HG03571 (cell line): ENCODE measurements at regions not wholly inside any gene's neighbourhood (a gene's known extent, or its start where the extent isn't known, plus 50 kb on each side); places are given as distances from the start of the nearest gene placed in this dataset.
A peak's percentile ranks its signal among the peaks of the same experiment; 100 is the strongest.

Experiments used
- ATAC-seq: cut with Tn5 transposase; IDR thresholded peaks from one replicate; pipeline ENCODE4 v1.9.1; 2021; ENCODE audit not compliant: unreplicated experiment

DNA sequence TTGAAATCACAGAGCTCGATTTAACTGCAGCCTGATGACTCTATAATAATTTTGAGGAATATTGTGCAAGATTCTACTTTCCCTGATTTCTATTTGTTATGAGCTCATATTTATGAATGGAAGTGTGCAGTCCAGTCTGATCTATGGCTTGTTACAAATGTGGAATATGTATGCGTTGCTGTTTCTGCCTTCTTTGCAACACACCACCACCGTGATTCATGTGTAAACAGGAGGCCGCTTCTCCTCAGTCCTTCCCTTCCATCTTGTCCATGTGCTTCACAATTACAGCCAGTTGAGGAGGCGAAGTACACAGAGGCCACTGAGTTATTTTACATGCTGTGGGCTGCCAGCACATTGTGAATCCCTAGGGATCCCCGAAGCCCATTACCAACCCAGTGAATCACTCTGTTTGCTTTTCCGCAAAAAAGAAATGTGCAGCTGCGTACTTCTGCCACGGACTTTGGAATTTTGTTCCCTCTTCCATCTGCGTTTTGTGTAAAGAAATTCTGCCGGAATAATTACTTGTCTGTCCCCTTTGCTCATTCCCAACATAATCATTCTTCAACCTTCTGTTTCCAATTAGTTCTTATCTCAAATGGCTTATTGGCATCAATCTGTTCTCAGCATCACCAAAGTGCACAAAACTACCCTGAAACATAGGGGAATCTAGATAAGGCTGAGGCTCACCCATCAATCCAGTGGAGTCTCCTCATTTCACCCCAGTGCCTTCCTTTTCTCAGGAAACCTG, 551.6 kb upstream of the CITED2 start:
- ATAC-seq = no peak

DNA sequence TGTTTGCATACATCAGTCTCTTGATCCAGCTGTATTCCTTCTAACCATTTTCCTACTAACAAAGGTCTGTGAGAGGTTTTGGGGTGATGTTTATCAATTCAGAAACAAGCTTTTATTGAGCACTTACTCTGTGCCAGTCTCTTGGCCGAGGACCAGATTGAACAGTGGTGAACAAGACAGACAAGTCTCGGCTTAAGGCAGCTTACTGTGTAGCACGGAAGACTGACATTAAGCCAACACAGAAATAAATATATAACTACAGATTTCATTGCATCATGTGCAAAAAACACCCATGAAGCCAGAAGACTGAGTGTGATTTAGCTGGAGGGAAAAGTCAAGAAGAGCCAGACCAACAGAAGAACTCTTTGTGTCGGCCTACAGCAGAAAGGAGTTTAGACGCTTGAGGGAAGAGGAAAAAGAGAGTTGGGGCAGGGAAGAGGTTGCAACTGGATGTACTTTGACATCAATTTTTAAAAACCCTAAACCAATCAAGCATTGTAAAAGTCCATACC, 549.6 kb upstream of the CITED2 start:
- no peak for ATAC-seq

DNA sequence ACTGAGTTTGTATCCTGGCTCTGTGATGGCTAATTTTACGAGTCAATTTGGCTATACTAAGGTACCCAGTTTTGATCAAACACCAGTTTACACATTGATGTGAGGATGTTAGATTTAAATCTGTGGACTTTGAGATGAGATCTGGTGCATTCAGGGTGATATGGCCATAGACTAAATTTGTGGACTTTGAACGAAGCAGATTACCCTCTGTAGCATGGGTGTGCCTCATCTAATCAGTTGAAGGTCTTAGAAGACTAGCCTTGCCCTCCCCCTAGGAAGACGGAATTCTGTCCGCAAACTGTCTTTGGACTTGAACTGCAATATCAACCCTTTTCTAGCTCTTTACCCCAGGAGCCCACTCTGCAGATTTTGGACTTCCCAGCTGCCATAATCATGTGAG, 547.8 kb upstream of the CITED2 start:
- ATAC-seq = no peak

DNA sequence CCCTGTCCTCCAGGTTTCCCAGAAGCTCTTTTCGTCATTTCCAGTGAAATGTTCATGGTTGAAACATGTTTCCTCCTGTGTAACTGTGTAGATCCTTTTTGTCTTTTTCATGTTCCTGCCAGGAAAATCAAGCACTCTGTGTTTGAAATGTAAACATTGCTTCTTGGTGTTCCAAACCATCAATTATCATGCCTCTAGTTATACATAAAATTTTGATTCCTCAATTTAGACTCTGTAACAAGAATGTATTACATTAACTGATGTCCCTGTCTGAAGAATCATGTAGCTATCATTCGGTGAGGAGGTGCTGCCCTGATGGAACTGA, 546.3 kb upstream of the CITED2 start:
- no peak for ATAC-seq

DNA sequence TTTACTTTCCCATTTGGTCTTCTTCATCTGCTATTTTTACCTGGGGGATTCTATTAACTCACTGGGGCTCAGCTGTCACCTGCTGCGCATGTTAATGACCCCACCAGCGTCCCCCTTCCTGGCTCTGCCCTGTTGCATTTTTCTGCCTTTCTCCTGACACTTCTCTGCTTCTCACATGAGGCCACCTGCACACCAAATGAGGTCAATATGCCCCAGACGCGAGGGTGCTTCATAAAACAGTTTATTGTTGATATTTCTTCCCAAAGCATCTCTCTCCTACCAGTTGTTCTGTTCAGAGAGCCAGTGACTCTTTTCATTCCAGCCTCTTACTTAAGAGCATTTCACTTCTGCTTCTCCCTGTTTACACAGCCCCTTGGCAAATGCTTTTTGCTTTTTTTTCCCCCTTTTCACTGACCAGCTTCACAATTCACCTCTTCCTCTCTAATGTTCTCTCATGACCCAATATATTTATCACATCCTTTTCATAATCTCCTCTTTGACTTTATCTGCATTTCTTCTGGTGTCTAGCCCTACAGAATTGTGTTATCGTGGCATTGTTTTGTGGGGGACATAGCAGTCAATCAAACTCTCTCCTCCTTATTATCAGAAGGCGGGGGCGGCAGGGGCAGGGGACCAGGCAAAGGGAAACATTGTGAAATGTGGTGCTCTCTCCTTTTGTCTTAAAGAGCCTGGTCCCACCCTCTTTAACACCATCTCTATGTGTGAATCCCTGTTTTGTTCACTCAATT, 545.8 kb upstream of the CITED2 start:
- ATAC-seq = no peak

DNA sequence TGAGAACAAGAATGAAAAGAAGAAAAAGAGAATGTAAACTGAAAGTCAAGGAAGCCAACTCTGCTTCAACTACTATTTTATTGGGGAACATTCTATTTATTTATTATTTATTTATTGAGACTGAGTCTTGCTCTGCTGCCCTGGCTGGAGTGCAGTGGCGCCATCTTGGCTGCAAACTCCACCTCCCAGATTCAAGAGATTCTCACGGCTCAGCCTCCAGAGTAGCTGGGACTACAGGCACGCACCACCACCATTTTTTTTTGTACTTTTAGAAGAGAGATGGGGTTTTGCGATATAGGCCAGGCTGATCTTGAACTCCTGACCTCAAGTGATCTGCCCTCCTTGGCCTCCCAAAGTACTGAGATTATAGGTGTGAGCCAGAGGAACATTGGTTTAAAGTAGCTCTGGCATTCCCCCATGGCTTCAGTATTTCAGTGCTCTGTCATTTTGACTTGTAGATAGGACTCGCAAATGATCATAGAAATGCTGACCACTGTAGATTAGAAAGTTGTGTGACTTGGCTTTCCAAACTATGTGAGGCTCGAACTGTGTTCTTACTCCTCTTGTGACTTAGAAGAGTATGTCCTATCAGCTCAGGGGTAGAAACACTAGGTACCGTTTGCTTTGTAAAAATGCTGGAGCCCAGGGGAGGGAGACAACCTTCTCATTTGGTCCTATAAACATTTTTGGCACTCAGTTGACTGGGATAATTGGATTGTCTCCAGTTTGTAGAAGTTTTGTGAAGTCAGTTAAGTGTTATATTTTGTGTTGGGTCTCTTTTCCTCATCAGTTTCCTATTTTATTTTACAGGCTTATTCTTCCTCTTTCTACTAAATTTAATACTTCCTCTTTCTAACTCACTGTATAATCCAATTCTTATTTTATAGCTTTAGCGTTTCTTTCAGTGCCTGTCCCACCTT, 544.9 kb upstream of the CITED2 start:
- ATAC-seq = no peak

DNA sequence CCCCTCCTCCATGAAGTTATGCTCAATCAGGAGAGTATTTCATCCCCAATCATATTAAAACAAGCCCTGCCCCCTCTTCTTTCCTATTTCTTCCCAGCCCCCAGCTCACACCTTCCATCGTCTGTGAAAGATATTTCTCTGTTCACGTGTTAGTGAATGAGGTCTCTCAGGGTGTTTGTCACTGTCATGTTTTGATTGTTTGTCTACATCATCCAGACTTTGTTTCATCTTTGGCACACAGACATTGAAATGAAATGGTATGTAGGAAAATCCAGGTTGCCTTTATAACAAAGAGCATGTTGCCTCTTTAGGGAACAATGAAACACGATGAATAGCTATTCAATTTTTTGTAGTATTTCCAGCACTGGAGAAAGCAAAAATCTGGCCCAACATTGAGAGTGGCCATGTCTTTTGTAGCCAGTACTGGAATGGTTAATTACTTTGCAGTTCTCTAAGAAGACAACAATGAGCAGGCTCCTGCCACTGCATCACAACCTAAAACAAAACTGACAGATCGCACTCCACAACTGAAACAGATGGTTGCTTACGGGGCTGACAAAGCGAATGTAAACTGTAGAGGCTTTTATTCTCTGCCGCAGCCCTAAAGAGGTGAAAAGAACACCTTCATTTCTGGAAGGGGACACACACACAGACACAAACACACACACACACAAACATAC, 543.6 kb upstream of the CITED2 start:
- ATAC-seq = no peak

DNA sequence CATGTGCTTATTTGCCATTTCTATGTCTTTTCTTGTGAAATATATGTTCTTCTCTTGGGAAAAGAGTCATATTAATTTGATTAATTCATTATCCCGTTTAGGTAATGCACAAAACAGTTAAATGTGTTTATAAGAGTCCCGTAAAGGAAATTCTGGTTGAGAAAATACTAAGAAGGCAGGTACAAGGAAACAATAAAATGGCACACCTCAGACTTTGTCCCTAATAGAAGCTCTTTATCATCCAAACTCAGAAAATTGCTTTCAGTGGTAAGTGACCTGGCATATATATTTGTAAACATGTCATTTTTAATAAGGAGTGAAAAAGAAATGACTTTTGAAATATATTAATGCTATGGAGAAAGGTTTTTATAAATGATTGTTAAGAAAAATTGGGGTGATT, 540.5 kb upstream of the CITED2 start:
- no peak for ATAC-seq

DNA sequence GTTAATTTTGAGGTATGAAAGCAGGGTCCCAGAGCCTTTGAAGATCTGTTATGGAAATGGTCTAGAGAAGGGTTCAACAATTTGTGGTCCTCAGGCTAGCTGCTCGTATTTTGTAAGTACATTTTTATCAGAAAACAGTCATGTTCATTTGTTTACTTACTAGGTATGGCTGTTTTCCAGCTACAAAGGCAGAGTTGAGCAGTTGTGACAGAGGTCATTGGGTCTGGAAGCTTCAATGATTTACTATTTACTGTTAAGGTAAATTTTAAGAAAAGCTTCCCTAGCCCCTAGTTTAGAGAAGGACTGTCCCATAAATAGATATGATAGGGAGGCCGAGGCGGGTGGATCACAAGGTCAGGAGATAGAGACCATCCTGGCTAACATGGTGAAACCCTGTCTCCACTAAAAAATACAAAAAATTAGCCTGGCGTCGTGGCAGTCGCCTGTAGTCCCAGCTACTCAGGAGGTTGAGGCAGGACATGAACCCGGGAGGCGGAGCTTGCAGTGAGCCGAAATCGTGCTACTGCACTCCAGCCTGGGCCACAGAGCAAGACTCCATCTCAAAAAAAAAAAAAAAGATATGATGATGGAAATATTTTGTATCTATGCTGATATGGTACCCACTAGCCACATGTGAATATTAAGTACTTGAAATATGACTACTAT, 538.4 kb upstream of the CITED2 start:
- no peak for ATAC-seq

DNA sequence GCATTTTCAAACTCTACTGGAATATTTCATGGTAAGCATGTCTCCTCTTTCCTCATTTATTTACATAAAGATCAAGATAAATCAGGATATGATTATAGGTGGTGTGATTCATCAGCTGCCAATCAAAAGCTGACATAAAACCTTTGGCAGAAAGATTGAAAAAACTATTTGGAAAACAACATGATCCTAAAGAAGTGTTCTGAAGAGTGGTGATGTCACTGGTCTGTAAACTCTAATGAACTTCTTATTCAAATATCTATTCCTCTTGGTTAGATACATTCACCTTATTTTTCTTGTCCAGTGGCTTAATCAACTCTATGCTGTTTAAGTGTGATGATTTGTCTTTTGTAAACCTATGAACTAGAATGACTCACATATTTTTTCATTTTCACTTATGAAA, 535.5 kb upstream of the CITED2 start:
- ATAC-seq = no peak

DNA sequence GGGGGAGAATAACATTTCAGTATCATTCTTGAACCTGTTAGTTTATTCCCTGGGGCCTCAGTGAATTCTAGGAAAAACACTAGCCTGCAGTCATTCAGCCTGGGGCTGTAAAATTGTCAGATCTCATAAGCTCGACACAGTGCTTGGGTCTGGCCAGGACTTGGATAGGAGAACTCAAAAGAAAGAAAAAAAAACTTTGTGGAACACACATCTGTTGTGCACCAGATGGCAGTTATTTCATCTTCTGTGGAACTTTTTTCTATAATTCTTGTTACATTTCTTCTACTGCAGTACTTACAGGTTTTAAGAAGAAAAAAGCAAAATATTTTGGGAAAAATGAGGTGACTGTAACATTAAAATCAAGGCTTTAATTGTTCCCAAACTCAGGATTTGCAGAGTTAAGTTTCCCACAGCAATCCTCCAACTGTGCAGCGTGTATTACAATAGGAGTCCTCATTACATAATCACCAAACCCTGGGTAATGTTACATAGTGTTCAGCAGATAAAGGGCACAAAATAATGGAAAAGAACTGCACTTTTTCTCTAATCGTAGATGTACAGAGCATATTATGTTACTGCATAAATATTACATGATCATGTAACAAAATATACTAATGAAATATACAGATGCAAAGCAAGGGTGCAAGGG, 531.1 kb upstream of the CITED2 start:
- no peak for ATAC-seq

DNA sequence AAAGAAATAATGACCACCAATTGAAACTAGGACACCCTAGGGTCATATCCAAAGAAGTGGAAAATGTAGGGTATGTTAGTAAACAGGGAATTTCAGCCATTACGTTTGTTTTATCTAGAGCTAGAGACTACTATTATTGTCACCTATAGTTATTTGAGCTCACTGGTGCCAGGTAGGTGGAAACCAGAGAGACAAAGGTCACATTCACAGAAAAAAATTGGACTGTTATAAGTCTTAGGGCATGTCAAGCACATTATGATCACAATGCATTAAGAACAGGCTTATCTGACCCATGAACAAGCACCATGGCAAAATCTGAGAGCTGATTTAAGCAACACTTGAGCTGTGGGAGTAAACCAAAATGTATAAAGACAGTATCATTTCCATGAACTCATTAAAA, 530.1 kb upstream of the CITED2 start:
- ATAC-seq = no peak

DNA sequence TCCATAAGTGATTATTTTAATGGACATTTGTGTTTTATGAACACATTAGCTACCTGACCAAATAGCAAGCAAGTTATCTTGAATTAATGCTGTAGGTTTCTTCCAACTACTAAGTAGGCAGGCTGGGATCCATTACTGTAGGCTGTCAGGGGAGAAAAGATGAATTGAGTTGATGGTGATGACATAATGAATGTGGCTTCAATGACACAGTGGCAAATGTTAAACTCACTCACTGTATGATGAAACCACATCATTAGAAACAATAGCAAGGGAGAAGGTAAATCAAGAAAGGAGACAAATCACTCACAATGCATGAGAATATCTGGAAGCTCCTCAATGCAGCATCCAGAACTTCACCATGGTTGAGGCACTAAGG, 529.7 kb upstream of the CITED2 start:
- ATAC-seq = no peak

DNA sequence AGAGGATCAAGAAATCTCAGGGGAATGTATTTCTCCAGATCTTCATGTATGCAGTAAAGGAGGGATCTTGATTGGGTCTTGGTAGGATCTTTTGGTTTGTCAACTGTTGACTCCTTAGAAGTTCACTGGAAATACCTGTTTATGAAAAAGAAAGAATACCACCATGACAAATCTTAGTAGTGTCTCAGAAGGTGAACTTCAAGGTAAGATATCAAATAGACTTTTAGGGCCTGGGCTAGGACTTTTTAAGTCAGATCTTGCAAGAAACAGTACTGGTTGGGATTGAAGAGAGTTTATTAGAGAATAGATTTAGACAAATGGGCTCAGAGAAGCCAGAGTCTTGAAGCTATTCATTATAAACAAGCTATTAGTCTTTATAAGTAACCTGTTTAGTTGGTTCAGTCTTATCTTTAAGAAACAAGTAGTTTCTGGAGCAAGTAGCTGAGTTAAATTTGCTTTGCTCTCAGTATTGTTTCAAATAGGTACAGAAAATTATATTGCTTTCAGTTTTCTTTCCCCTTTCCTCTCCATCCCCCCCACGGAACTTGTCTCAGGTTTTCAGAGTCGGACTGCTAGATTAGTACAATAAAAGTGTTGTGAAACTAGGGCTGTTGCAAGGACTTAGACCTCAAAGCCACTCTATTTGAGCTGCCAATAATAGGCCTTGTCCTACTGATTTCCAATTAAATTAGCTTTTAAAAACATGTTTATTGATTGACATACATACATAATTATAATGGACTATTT, 529.1 kb upstream of the CITED2 start:
- ATAC-seq = peak; percentile 96

DNA sequence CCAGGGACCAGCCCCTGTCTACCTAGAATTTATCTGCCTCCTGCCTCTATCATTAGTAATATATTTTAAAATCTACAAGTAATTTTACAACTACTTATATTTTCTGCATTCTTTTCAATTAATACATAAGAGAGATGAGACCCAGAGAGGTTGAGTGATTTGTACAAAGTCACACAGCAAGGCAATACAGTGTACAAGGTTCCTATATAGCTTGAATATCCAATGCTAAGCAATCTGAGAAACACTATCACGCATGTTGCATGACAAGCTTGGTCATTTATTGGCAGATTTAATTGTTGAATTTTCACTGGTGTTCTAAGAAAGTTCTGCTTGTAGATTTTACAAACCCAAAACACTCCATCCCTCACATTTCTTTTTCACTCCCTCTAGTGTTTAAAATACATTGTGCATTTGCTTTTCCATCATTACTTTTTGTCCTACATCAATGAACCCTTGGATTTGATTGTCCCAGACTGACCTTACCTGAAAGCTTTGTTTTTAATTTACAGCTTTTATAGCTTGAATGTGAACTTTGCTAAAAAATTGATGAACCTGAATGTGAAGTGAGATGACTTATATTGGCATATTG, 520.9 kb upstream of the CITED2 start:
- ATAC-seq = no peak

DNA sequence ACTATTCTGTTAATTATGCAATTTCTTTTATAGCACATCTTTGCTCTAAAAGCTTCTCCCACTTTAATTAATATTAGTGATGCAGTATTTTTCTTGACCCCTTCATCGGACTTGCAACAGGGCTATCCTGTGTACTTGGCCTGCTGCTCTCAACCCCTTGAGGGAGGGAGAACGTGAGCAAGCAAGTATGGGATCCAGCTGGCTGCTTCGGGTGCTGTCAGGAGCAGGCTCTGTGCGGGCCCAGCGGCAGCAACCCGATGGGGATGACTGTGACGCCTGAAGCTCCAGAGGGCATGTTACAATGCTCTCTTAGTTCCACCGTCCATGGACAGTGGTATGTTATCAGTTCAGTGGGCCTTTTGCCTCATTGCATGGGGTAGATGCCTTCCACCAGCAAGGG, 519.8 kb upstream of the CITED2 start:
- ATAC-seq = no peak

DNA sequence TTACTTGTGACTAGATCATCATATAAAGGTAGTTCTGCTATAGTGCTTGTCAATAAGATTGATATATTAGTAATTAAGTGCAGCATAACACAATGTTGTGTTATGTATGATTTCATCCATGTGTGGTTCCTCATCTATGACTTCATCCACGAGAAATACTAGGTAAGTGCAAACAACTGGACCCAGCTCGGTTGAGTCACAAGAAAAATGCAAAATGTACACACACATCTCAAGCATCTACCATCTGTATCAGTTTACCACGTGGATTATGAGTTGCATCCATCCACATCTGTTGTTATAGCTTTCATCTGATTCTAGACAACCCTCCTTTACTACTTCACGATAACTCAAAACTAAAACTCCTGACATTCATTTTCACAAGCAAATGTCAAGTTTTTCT, 517.0 kb upstream of the CITED2 start:
- no peak for ATAC-seq

DNA sequence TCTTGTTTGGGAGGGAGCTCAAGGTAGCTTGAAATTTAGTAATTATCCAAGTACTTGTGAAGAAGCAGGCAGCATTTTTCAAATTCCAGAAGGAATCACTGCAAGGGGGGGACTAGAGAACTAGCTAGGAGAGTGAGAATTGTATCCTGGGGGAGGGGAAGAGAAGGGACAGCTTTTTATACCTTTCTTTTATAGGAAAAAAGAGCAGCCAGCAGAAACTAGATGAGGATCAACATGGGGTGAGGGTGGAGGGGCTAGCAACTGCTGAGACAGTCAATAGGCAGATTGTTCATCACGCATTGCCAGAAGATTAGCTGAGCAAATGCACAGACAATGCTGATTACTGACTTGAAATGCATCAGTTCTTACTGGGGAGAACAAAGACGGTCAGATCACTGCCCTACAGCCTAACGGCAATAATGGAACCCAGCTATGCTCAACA, 514.3 kb upstream of the CITED2 start:
- ATAC-seq = no peak

DNA sequence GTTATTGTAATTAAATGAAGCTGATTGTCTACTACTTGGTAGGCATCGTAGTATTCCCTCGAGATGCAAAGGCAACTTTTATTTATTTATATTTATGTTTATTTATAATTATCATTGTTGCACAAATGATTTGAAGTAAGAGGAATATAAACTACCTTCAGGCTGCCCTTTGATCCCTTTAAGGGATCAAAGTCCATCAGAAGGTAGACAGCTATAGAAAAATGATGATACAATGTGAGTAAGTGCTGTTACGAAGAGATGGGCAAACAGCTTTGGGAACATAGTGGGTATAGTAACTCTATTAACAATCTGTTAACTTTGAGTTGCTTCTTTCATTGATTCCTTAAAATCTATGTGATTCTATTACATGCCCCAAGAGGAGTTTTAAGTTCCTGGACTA, 512.8 kb upstream of the CITED2 start:
- ATAC-seq = no peak
